OCI-LY3 (cell line): ENCODE measurements at regions not wholly inside any gene's neighbourhood (a gene's known extent, or its start where the extent isn't known, plus 50 kb on each side); places are given as distances from the start of the nearest gene placed in this dataset.

ENCODE experiments used
- CTCF ChIP-seq: fragments of 200-600, 300-600 bp; sonication (generic); IDR thresholded peaks from 2 replicates; pipeline ENCODE4 v1.5.1; 2014; ENCODE audit warnings: antibody characterized with exemption, low read length, low read depth
- EZH2phosphoT487 ChIP-seq: fragments of 200-600 bp; shearing (Covaris generic); IDR thresholded peaks from 2 replicates; pipeline ENCODE4 v1.6.1; 2018; ENCODE audit warnings: antibody characterized with exemption, mixed run types, low read depth

- no peak for TF ChIP-seq CTCF
- no peak for TF ChIP-seq EZH2phosphoT487
These were observed 88.7 kb upstream of the FAM169A start for GRCh38 chr5:74954919-74955318.
